ENCODE measurements at regions not wholly inside any gene's neighbourhood (a gene's known extent, or its start where the extent isn't known, plus 50 kb on each side); places are given as distances from the start of the nearest gene placed in this dataset.

GRCh38 chr4:183586824-183587223 lies 72.2 kb downstream of the RWDD4 start:
- TF ChIP-seq CTCF (conservative IDR thresholded peaks at IDR 0.05), result no peak
- H3K4me3 Mint-ChIP-seq, result no peak overlapping the region
- peaks cover 10% of the 10 kb centered on the region for H3K9me3 Mint-ChIP-seq
- no peak overlapping the region for H3K27ac Mint-ChIP-seq (ENCODE audit: unreplicated experiment)
- no peak for DNase-seq (ENCODE audit: low read depth, low spot score)
- no peaks in the 10 kb centered on the region for H3K27me3 Mint-ChIP-seq (ENCODE audit: low read depth)
- H3K4me1 Mint-ChIP-seq, result no peaks in the 10 kb centered on the region
- H3K36me3 Mint-ChIP-seq (ENCODE audit: low read depth), result no peaks in the 10 kb centered on the region

DNA sequence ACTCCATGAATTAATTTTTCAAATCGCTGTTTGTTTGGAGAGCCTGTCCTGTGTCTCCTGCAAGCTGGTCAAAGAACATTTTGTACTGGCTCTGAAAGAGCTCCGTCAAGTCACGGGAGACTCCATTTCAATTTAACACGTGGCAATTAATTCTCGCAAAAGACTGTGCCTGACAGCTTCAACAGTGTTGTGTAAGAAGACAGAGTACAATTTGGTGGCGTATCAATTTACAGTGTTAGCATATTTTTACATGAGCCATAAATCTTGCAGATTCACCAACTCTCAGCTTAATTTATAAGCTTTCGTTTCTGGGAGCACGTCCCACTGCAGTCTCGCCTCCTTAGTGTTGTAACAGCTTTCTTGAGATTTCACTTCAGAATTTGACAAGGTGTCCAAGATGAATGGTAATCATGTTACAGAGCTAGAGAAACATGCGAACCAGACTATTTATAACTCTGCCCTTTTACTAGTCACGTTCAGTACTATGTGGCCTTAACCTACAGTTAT lies 70.8 kb downstream of the RWDD4 start:
- no peak overlapping the region for H3K4me3 Mint-ChIP-seq
- H3K27ac Mint-ChIP-seq (ENCODE audit: unreplicated experiment), result no peak overlapping the region
- TF ChIP-seq CTCF (conservative IDR thresholded peaks at IDR 0.05), result no peak
- no peaks in the 10 kb centered on the region for H3K36me3 Mint-ChIP-seq (ENCODE audit: low read depth)
- peaks cover 6% of the 10 kb centered on the region for H3K9me3 Mint-ChIP-seq
- H3K27me3 Mint-ChIP-seq (ENCODE audit: low read depth), result no peaks in the 10 kb centered on the region
- no peak for DNase-seq (ENCODE audit: low read depth, low spot score)
- H3K4me1 Mint-ChIP-seq, result no peaks in the 10 kb centered on the region

DNA sequence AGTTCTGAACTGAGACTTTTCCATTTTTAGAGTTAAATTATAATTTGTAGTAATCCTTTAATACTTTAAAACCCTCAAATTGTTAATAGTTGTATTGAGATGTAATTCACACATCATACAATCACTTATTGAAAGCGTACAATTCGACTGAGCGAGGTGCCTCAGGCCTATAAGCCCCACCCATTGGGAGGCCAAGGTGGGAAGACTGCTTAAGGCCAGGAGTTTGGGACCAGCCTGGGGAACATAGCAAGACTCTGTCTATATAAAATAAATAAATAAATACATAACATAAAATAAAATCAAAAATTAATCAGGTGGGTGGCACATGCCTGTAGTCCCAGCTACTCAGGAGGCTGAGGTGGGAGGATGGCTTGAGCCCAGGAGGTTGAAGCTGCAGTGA lies 70.3 kb downstream of the RWDD4 start:
- H3K27me3 Mint-ChIP-seq (ENCODE audit: low read depth), result no peaks in the 10 kb centered on the region
- H3K4me1 Mint-ChIP-seq, result no peaks in the 10 kb centered on the region
- DNase-seq (ENCODE audit: low read depth, low spot score), result no peak
- no peak overlapping the region for H3K27ac Mint-ChIP-seq (ENCODE audit: unreplicated experiment)
- peaks cover 3% of the 10 kb centered on the region for H3K9me3 Mint-ChIP-seq
- H3K36me3 Mint-ChIP-seq (ENCODE audit: low read depth), result no peaks in the 10 kb centered on the region
- TF ChIP-seq CTCF (conservative IDR thresholded peaks at IDR 0.05), result no peak
- H3K4me3 Mint-ChIP-seq, result no peak overlapping the region

DNA sequence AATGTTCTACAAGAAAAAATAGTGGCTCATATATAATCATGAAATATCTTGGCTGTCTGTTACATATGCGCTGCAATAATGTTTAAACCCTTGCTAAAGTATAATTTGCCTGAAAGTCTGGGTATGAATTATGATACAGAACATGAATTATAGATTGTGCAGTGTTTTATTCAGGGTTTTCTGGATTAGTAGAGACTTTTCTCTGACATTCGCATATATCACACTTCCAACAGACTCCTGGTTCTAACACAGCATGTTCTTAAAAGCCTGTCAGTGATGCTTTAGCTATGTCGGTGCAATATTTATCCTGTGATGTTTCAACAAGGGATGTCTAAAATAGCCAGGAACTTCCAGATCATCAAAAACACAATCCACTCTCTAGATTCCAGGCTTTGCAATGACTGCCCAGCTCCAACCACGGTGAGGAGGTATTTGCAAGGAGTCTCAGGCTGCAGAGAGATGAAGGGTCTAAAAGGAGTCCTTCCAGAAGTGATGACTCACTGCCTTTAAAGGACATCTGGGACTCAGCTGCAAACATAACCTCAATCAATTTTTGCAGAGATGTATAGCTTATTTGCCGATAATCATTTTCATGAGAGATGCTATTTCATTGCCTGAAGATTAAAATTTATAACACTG lies 69.4 kb downstream of the RWDD4 start:
- Mint-ChIP-seq H3K9me3 (peaks cover 2% of the 10 kb centered on the region), H3K4me1 (no peaks in the 10 kb centered on the region), H3K4me3 (no peak overlapping the region), H3K27me3 (ENCODE audit: low read depth) (no peaks in the 10 kb centered on the region), H3K27ac (ENCODE audit: unreplicated experiment) (no peak overlapping the region), H3K36me3 (ENCODE audit: low read depth) (no peaks in the 10 kb centered on the region)
- no peak for TF ChIP-seq CTCF (conservative IDR thresholded peaks at IDR 0.05)
- no peak for DNase-seq (ENCODE audit: low read depth, low spot score)
